ENCODE measurements at regions not wholly inside any gene's neighbourhood (a gene's known extent, or its start where the extent isn't known, plus 50 kb on each side); places are given as distances from the start of the nearest gene placed in this dataset.

DNA sequence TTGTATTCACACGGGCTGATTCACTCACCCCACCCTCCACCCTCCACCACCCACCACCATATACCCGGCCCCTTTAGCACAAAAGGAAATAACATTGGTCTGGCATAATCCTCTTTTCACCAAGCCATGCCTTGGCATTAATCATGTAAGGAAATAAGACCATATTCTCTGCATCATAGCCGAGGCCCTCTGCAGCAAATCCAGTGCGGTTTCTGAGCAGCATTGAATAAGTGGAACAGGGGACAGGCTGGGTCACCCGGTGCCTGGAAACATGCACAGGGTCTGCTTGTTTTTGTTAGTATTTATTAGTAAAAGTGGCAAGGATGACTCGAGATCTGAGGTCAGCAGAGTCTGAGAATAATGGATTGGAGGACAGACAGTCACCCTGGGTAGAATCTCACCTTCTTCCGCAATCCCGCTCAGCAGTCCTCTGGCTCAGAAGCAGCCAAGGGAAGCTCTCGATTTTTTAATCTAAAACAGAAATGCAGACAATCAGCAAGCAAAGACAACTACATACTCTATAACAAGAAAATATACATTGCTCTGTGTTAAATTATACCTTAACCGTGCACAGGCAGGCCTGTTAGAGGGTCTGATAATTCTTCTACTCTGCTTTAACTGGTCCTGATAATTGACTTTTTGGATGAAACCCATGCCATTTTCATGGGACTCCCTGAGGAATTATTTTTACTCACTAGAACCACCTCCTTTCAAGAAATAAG is 52.4 kb upstream of the CDC42BPA start:
- DNase-seq: no peak

- DNase-seq: no peak
These were observed 50.9 kb upstream of the CDC42BPA start for GRCh38 chr1:227369102-227369760.
